Trophoblast cell (in vitro differentiated cells and primary cell): ENCODE measurements at regions not wholly inside any gene's neighbourhood (a gene's known extent, or its start where the extent isn't known, plus 50 kb on each side); places are given as distances from the start of the nearest gene placed in this dataset.

ENCODE experiments used
- DNase-seq, 2 donors: peaks; one replicate each; pipeline ENCODE4 v3.0.0-alpha.2; 2016
- H2AFZ ChIP-seq: 2 replicates; pipeline ENCODE4 v1.6.1; 2013; ENCODE audit warnings: low read length, moderate library complexity, mild to moderate bottlenecking; ENCODE audit not compliant: insufficient read depth, poor library complexity
- H2AK5ac ChIP-seq: 2 replicates; pipeline ENCODE4 v1.6.1; 2013; ENCODE audit warnings: mild to moderate bottlenecking, low read length
- H2BK120ac ChIP-seq: 2 replicates; pipeline ENCODE4 v1.6.1; 2013; ENCODE audit warnings: low read length, mild to moderate bottlenecking, moderate library complexity; ENCODE audit not compliant: insufficient read depth, poor library complexity
- H2BK12ac ChIP-seq: 2 replicates; pipeline ENCODE4 v1.6.1; 2013; ENCODE audit warnings: mild to moderate bottlenecking, low read length, moderate library complexity
- H2BK5ac ChIP-seq: 2 replicates; pipeline ENCODE4 v1.6.1; 2013; ENCODE audit warnings: low read length, low read depth, moderate library complexity, mild to moderate bottlenecking; ENCODE audit not compliant: poor library complexity
- H3K14ac ChIP-seq: 2 replicates; pipeline ENCODE4 v1.6.1; 2013; ENCODE audit warnings: mild to moderate bottlenecking, low read length
- H3K18ac ChIP-seq: 2 replicates; pipeline ENCODE4 v1.6.1; 2013; ENCODE audit warnings: mild to moderate bottlenecking, low read length
- H3K23ac ChIP-seq: 2 replicates; pipeline ENCODE4 v1.6.1; 2013; ENCODE audit warnings: low read length
- H3K27ac ChIP-seq: 2 replicates; pipeline ENCODE4 v1.5.1; 2013; ENCODE audit warnings: low read depth, mild to moderate bottlenecking, inconsistent platforms, low read length, moderate library complexity
- H3K27me3 ChIP-seq: 2 replicates; pipeline ENCODE4 v1.6.1; 2013; ENCODE audit warnings: inconsistent platforms, mild to moderate bottlenecking, low read length, moderate library complexity; ENCODE audit not compliant: insufficient read depth
- H3K36me3 ChIP-seq, 2 experiments: 1 replicate in 1 of 2; 2 replicates in 1 of 2; pipeline ENCODE4 v1.6.1; 2013; ENCODE audit warnings: low read length in 2 of 2, mild to moderate bottlenecking in 2 of 2, moderate library complexity in 1 of 2; ENCODE audit not compliant: insufficient read depth in 2 of 2, control insufficient read depth in 1 of 2
- H3K4ac ChIP-seq: 2 replicates; pipeline ENCODE4 v1.6.1; 2013; ENCODE audit warnings: low read depth, mild to moderate bottlenecking, low read length, moderate library complexity
- H3K4me1 ChIP-seq, 2 experiments: 1 replicate in 1 of 2; 2 replicates in 1 of 2; pipeline ENCODE4 v1.6.1; 2013; ENCODE audit warnings: low read length in 2 of 2, mild to moderate bottlenecking in 2 of 2, moderate library complexity in 1 of 2; ENCODE audit not compliant: insufficient read depth in 2 of 2, control insufficient read depth in 1 of 2
- H3K4me2 ChIP-seq: 2 replicates; pipeline ENCODE4 v1.6.1; 2013; ENCODE audit warnings: inconsistent platforms, mild to moderate bottlenecking, low read length, moderate library complexity
- H3K4me3 ChIP-seq: 2 replicates; pipeline ENCODE4 v1.5.1; 2013; ENCODE audit warnings: mild to moderate bottlenecking, low read depth, low read length, inconsistent platforms
- H3K79me1 ChIP-seq: one replicate; pipeline ENCODE4 v1.6.1; 2013; ENCODE audit warnings: low read length
- H3K79me2 ChIP-seq: 2 replicates; pipeline ENCODE4 v1.6.1; 2013; ENCODE audit warnings: low read length, mild to moderate bottlenecking; ENCODE audit not compliant: control insufficient read depth, insufficient read depth, poor library complexity
- H3K9ac ChIP-seq: 2 replicates; pipeline ENCODE4 v1.6.1; 2013; ENCODE audit warnings: mild to moderate bottlenecking, low read length
- H3K9me3 ChIP-seq: 2 replicates; pipeline ENCODE4 v1.6.1; 2013; ENCODE audit warnings: low read depth, mild to moderate bottlenecking, control low read depth, inconsistent platforms, low read length; ENCODE audit not compliant: insufficient read depth
- H4K12ac ChIP-seq: 2 replicates; pipeline ENCODE4 v1.6.1; 2013; ENCODE audit warnings: low read depth, mild to moderate bottlenecking, low read length, moderate library complexity
- H4K8ac ChIP-seq: 2 replicates; pipeline ENCODE4 v1.6.1; 2013; ENCODE audit warnings: low read depth, mild to moderate bottlenecking, low read length, moderate library complexity
- H4K91ac ChIP-seq: one replicate; pipeline ENCODE4 v1.6.1; 2013; ENCODE audit warnings: low read depth, mild to moderate bottlenecking, low read length, moderate library complexity
- WGBS: extraction: QIAGEN DNeasy Blood & Tissue Kit; methylation state at CpG from one replicate; pipeline ENCODE4 v1.1.7; 2013; ENCODE audit warnings: missing lambda C conversion rate; ENCODE audit not compliant: insufficient read length, insufficient coverage; ENCODE audit errors: extremely low coverage; 5-methylcytosine and 5-hydroxymethylcytosine counted together

GRCh38 chr10:69693886-69694285 is 63.8 kb downstream of the FAM241B start:
- Histone ChIP-seq H2BK5ac (no peak overlapping the region), H3K4me2 (no peak overlapping the region), H2AFZ (no peak overlapping the region), H3K27me3 (no peaks in the 10 kb centered on the region), H3K9ac (no peak overlapping the region), H3K4ac (no peak overlapping the region), H3K79me1 (no peaks in the 10 kb centered on the region), H2BK120ac (no peak overlapping the region), H2BK12ac (no peak overlapping the region), H3K14ac (no peak overlapping the region), H3K27ac (no peak overlapping the region), H3K9me3 (no peaks in the 10 kb centered on the region), H3K18ac (no peak overlapping the region), H3K79me2 (no peaks in the 10 kb centered on the region), H4K91ac (no peak overlapping the region), H3K4me3 (no peak overlapping the region), H4K8ac (no peak overlapping the region), H3K23ac (no peak overlapping the region), H3K4me1 (no peaks in the 10 kb centered on the region), H4K12ac (no peak overlapping the region), H2AK5ac (no peak overlapping the region), H3K36me3 (no peaks in the 10 kb centered on the region)
- DNase-seq = no peak

GRCh38 chr10:69696073-69696731 is 66.2 kb downstream of the FAM241B start:
- no peak overlapping the region for H3K9ac ChIP-seq
- H3K27me3 ChIP-seq = no peaks in the 10 kb centered on the region
- no peak overlapping the region for H4K8ac ChIP-seq
- no peak overlapping the region for H3K4me3 ChIP-seq
- H3K79me2 ChIP-seq = no peaks in the 10 kb centered on the region
- no peak overlapping the region for H2AFZ ChIP-seq
- H3K23ac ChIP-seq = no peak overlapping the region
- no CpG with 5 or more reads among the region's 9 CpGs for WGBS
- H2BK5ac ChIP-seq = no peak overlapping the region
- no peak overlapping the region for H4K12ac ChIP-seq
- H3K18ac ChIP-seq = no peak overlapping the region
- H3K4me1 ChIP-seq = no peaks in the 10 kb centered on the region
- no peak overlapping the region for H3K4me2 ChIP-seq
- H2AK5ac ChIP-seq = no peak overlapping the region
- DNase-seq = peak; percentile 74 to 91
- no peak overlapping the region for H2BK12ac ChIP-seq
- no peaks in the 10 kb centered on the region for H3K9me3 ChIP-seq
- H2BK120ac ChIP-seq = no peak overlapping the region
- H4K91ac ChIP-seq = no peak overlapping the region
- no peak overlapping the region for H3K4ac ChIP-seq
- H3K36me3 ChIP-seq = no peaks in the 10 kb centered on the region
- H3K14ac ChIP-seq = no peak overlapping the region
- no peaks in the 10 kb centered on the region for H3K79me1 ChIP-seq
- H3K27ac ChIP-seq = no peak overlapping the region

- Histone ChIP-seq H3K79me1 (no peaks in the 10 kb centered on the region), H3K4ac (no peak overlapping the region), H4K91ac (no peak overlapping the region), H2AFZ (no peak overlapping the region), H3K36me3 (no peaks in the 10 kb centered on the region), H3K18ac (no peak overlapping the region), H3K79me2 (no peaks in the 10 kb centered on the region), H2BK12ac (no peak overlapping the region), H3K14ac (no peak overlapping the region), H3K9me3 (peaks cover 1% of the 10 kb centered on the region), H3K4me3 (no peak overlapping the region), H2AK5ac (no peak overlapping the region), H3K27me3 (no peaks in the 10 kb centered on the region), H3K23ac (no peak overlapping the region), H4K8ac (no peak overlapping the region), H3K4me1 (no peaks in the 10 kb centered on the region), H4K12ac (no peak overlapping the region), H2BK120ac (no peak overlapping the region), H2BK5ac (no peak overlapping the region), H3K9ac (no peak overlapping the region), H3K27ac (no peak overlapping the region), H3K4me2 (no peak overlapping the region)
- no CpG with 5 or more reads among the region's 4 CpGs for WGBS
- peak; percentile 59 to 73 for DNase-seq
Observed at GRCh38 chr10:69697006-69697405, 67.0 kb downstream of the FAM241B start.

GRCh38 chr10:69703256-69703655 is 73.2 kb downstream of the FAM241B start:
- Histone ChIP-seq H3K23ac (no peak overlapping the region), H3K27me3 (no peaks in the 10 kb centered on the region), H3K27ac (no peak overlapping the region), H3K79me2 (no peaks in the 10 kb centered on the region), H3K14ac (no peak overlapping the region), H2BK12ac (no peak overlapping the region), H4K8ac (no peak overlapping the region), H2AFZ (no peak overlapping the region), H3K9me3 (peaks cover 3% of the 10 kb centered on the region), H3K4ac (no peak overlapping the region), H3K9ac (no peak overlapping the region), H3K4me3 (no peak overlapping the region), H2BK5ac (no peak overlapping the region), H4K91ac (no peak overlapping the region), H3K18ac (no peak overlapping the region), H3K36me3 (no peaks in the 10 kb centered on the region), H2AK5ac (no peak overlapping the region), H3K4me1 (no peaks in the 10 kb centered on the region), H2BK120ac (no peak overlapping the region), H4K12ac (no peak overlapping the region), H3K79me1 (no peaks in the 10 kb centered on the region), H3K4me2 (no peak overlapping the region)
- DNase-seq = no peak
- WGBS = no CpG with 5 or more reads among the region's 3 CpGs
